ENCODE measurements at regions not wholly inside any gene's neighbourhood (a gene's known extent, or its start where the extent isn't known, plus 50 kb on each side); places are given as distances from the start of the nearest gene placed in this dataset.

DNA sequence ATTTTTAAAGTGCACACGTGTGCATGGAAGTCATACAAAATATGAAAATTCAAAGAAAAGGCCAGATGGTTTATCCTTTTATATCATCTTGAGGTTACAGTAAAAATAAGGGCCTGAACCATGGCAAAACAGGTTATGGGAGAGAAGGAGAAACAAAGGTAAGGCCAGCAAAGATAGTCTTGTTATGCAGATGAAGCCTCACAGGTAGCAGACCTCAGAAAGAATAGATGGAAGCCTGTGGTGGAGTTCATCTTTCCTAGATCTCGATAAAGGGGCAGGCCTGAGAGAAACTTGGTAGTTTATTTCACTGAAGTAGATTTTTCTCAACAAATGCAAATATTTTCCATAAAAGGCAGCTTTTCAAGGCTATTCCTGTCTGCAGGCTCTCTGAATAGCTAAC lies 693.8 kb downstream of the KHDRBS2 start:
- TF ChIP-seq, protein P1, sequence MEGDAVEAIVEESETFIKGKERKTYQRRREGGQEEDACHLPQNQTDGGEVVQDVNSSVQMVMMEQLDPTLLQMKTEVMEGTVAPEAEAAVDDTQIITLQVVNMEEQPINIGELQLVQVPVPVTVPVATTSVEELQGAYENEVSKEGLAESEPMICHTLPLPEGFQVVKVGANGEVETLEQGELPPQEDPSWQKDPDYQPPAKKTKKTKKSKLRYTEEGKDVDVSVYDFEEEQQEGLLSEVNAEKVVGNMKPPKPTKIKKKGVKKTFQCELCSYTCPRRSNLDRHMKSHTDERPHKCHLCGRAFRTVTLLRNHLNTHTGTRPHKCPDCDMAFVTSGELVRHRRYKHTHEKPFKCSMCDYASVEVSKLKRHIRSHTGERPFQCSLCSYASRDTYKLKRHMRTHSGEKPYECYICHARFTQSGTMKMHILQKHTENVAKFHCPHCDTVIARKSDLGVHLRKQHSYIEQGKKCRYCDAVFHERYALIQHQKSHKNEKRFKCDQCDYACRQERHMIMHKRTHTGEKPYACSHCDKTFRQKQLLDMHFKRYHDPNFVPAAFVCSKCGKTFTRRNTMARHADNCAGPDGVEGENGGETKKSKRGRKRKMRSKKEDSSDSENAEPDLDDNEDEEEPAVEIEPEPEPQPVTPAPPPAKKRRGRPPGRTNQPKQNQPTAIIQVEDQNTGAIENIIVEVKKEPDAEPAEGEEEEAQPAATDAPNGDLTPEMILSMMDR (IDR thresholded peaks at IDR 0.05) = no peak
- no peak for TF ChIP-seq POLR2A (IDR thresholded peaks at IDR 0.05)

Data from heart left ventricle (tissue), 13 donors.